HG02798 (cell line): ENCODE measurements at regions not wholly inside any gene's neighbourhood (a gene's known extent, or its start where the extent isn't known, plus 50 kb on each side); places are given as distances from the start of the nearest gene placed in this dataset.
"Not testable (repeated sequence)": the region's sequence is repeated elsewhere in the genome, so short reads cannot be mapped to it uniquely, and the experiment has no call there.

ENCODE experiments used
- ATAC-seq: cut with Tn5 transposase; IDR thresholded peaks from one replicate; pipeline ENCODE4 v1.9.1; 2021; ENCODE audit warnings: mild to moderate bottlenecking; ENCODE audit not compliant: unreplicated experiment, poor library complexity

- no peak for ATAC-seq
Observed at GRCh38 chr2:144133936-144134665, 385.8 kb downstream of the ZEB2 start.

- no peak for ATAC-seq
Observed at GRCh38 chr2:144132357-144132756, 387.6 kb downstream of the ZEB2 start.

- no peak for ATAC-seq
Observed at GRCh38 chr2:144131042-144131441, 388.9 kb downstream of the ZEB2 start.

GRCh38 chr2:144130551-144130950, 389.4 kb downstream of the ZEB2 start:
- no peak for ATAC-seq

- no peak for ATAC-seq
Observed at GRCh38 chr2:144128130-144128746, 391.7 kb downstream of the ZEB2 start.

GRCh38 chr2:144127693-144128092, 392.2 kb downstream of the ZEB2 start:
- ATAC-seq, result no peak

GRCh38 chr2:144126302-144126701, 393.6 kb downstream of the ZEB2 start:
- ATAC-seq, result no peak

GRCh38 chr2:144125751-144126150, 394.2 kb downstream of the ZEB2 start:
- ATAC-seq, result no peak

- ATAC-seq, result no peak
Observed at GRCh38 chr2:144124882-144125281, 395.0 kb downstream of the ZEB2 start.

GRCh38 chr2:144120487-144120886, 399.4 kb downstream of the ZEB2 start:
- ATAC-seq, result no peak

- no peak for ATAC-seq
Observed at GRCh38 chr2:144117086-144117485, 402.8 kb downstream of the ZEB2 start.

GRCh38 chr2:144115739-144116291, 404.1 kb downstream of the ZEB2 start:
- ATAC-seq, result no peak

- ATAC-seq, result no peak
Observed at GRCh38 chr2:144114760-144115159, 405.2 kb downstream of the ZEB2 start.

- ATAC-seq, result no peak
Observed at GRCh38 chr2:144111437-144111836, 408.5 kb downstream of the ZEB2 start.

GRCh38 chr2:144106104-144106503, 413.8 kb downstream of the ZEB2 start:
- ATAC-seq, result not testable (repeated sequence)

- ATAC-seq, result no peak
Observed at GRCh38 chr2:144102386-144102785, 417.5 kb downstream of the ZEB2 start.

GRCh38 chr2:144099780-144100377, 420.0 kb downstream of the ZEB2 start:
- peak; percentile 59 for ATAC-seq

- ATAC-seq, result no peak
Observed at GRCh38 chr2:144099340-144099739, 420.6 kb downstream of the ZEB2 start.

GRCh38 chr2:144097440-144098225, 422.3 kb downstream of the ZEB2 start:
- ATAC-seq, result no peak

GRCh38 chr2:144096531-144096930, 423.4 kb downstream of the ZEB2 start:
- ATAC-seq, result no peak
